Activated T-cell treated with anti-CD3 and anti-CD28 coated beads, Interleukin-2, amount 50 U/mL, for 4 hours (primary cell): ENCODE measurements at regions not wholly inside any gene's neighbourhood (a gene's known extent, or its start where the extent isn't known, plus 50 kb on each side); places are given as distances from the start of the nearest gene placed in this dataset.

ENCODE experiments used
- ATAC-seq, 2 donors: fragments of 200-7000 bp; cut with Tn5 transposase; one replicate each; pipeline ENCODE4 v1.10.0; 2021
- DNase-seq: peaks from one replicate; pipeline ENCODE4 v3.0.0-alpha.2; 2020
- H3K27me3 Mint-ChIP-seq: one replicate; pipeline ENCODE4 v1.8.0; 2021; ENCODE audit warnings: low read depth, mixed read lengths
- H3K36me3 Mint-ChIP-seq: one replicate; pipeline ENCODE4 v1.8.0; 2022; ENCODE audit warnings: mixed read lengths; ENCODE audit not compliant: insufficient read depth
- H3K4me1 Mint-ChIP-seq: one replicate; pipeline ENCODE4 v1.8.0; 2021; ENCODE audit warnings: low read depth, mixed read lengths
- H3K4me3 Mint-ChIP-seq: one replicate; pipeline ENCODE4 v1.8.0; 2021; ENCODE audit warnings: mild to moderate bottlenecking, moderate library complexity, mixed read lengths
- H3K9me3 Mint-ChIP-seq: one replicate; pipeline ENCODE4 v1.8.0; 2021; ENCODE audit warnings: mixed read lengths

GRCh38 chr3:42345811-42346210 lies 64.6 kb downstream of the LYZL4 start:
- no peak for DNase-seq

GRCh38 chr3:42340466-42340865 lies 69.9 kb downstream of the LYZL4 start:
- Mint-ChIP-seq H3K4me1 (peaks cover 6% of the 10 kb centered on the region), H3K4me3 (no peak overlapping the region), H3K9me3 (no peaks in the 10 kb centered on the region), H3K36me3 (no peaks in the 10 kb centered on the region), H3K27me3 (peaks cover 3% of the 10 kb centered on the region)
- DNase-seq (no peak), ATAC-seq (no peak)

More at GRCh38 chr3:42345811-42346210, 64.6 kb downstream of the LYZL4 start:
- peaks cover 3% of the 10 kb centered on the region for H3K27me3 Mint-ChIP-seq
- H3K9me3 Mint-ChIP-seq, result no peaks in the 10 kb centered on the region
- ATAC-seq, result peak; percentile 46 to 59
- no peaks in the 10 kb centered on the region for H3K36me3 Mint-ChIP-seq
- H3K4me3 Mint-ChIP-seq, result no peak overlapping the region
- peaks cover 34% of the 10 kb centered on the region for H3K4me1 Mint-ChIP-seq

DNA sequence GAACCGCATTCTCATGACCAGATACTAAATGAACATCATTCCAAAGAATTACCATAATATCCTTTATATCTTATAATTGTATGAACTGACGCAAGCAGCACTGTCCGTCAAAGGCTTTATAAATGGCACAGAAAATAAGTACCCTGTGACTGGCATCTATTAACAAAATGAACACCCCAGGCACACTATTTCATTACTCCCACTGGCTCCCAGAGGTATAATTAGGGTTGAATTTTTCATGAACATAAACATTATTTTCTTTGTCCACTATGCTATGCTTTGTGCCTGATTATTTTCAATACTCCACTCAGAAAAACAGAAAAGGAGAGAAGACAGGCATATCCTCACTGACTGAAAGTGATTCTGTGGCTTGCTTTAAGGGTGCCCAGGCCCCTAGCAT lies 71.1 kb downstream of the LYZL4 start:
- Mint-ChIP-seq H3K9me3 (no peaks in the 10 kb centered on the region), H3K4me3 (no peak overlapping the region), H3K27me3 (peaks cover 3% of the 10 kb centered on the region), H3K4me1 (no peaks in the 10 kb centered on the region), H3K36me3 (no peaks in the 10 kb centered on the region)
- DNase-seq (no peak), ATAC-seq (no peak)

- Mint-ChIP-seq H3K9me3 (no peaks in the 10 kb centered on the region), H3K36me3 (no peaks in the 10 kb centered on the region), H3K27me3 (peaks cover under 1% of the 10 kb centered on the region), H3K4me1 (no peaks in the 10 kb centered on the region), H3K4me3 (no peak overlapping the region)
- DNase-seq (no peak), ATAC-seq (no peak)
Observed at GRCh38 chr3:42336103-42336502, 70.1 kb upstream of the CCK start.

- DNase-seq (no peak), ATAC-seq (no peak)
- Mint-ChIP-seq H3K4me3 (no peak overlapping the region), H3K4me1 (no peaks in the 10 kb centered on the region), H3K27me3 (peaks cover 2% of the 10 kb centered on the region), H3K36me3 (peaks cover 3% of the 10 kb centered on the region), H3K9me3 (peaks cover 22% of the 10 kb centered on the region)
Observed at GRCh38 chr3:42317137-42317536, 51.2 kb upstream of the CCK start.
